CMK (cell line): ENCODE measurements at regions not wholly inside any gene's neighbourhood (a gene's known extent, or its start where the extent isn't known, plus 50 kb on each side); places are given as distances from the start of the nearest gene placed in this dataset.
"Not testable (repeated sequence)": the region's sequence is repeated elsewhere in the genome, so short reads cannot be mapped to it uniquely, and the experiment has no call there.

Experiments used
- DNase-seq: peaks from one replicate; pipeline ENCODE4 v3.0.0-alpha.2; 2010; ENCODE audit warnings: low read depth

DNA sequence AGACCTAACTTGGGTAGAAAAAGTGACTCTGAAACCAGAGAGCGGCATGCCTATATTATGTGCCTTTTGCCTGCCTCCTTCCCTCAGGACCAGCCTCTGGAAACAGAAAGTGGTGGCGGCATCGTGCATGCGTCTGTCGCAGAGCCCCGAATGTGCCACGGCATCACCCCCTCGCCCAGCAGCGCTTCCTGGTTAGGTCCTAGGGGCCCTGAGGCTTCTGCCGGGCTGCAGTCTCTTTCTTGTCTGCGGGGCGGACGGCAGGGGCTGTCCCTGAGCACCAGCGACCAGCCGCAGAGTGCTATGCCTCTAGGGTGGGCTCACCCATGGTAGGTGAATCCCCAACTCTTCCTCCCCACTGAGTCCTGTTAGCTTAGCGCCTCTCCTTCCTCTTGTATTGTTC lies 68.7 kb downstream of the VSIG4 start:
- DNase-seq: no peak

DNA sequence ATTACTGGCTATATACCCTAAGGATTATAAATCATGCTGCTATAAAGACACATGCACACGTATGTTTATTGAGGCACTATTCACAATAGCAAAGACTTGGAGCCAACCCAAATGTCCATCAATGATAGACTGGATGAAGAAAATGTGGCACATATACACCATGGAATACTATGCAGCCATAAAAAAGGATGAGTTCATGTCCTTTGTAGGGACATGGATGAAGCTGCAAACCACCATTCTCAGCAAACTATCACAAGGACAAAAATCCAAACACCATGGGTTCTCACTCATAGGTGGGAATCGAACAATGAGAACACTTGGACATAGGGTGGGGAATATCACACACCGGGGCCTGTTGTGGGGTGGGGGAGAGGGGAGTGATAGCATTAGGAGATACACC lies 72.7 kb downstream of the VSIG4 start:
- not testable (repeated sequence) for DNase-seq

DNA sequence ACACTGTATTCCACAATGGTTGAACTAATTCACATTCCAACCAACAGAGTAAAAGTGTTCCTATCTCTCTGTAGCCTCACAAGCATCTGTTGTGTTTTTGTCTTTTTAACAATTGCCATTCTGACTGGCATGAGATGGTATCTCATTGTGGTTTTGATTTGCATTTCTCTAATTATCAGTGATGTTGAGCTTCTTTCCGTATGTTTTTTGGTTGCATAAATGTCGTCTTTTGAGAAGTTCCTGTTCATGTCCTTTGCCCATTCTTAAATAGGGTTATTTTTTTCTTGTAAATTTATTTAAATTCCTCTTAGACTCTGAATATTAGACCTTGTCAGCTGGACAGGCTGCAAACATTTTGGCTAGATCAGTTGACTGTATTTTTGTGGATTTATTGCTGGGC lies 78.2 kb downstream of the VSIG4 start:
- no peak for DNase-seq

DNA sequence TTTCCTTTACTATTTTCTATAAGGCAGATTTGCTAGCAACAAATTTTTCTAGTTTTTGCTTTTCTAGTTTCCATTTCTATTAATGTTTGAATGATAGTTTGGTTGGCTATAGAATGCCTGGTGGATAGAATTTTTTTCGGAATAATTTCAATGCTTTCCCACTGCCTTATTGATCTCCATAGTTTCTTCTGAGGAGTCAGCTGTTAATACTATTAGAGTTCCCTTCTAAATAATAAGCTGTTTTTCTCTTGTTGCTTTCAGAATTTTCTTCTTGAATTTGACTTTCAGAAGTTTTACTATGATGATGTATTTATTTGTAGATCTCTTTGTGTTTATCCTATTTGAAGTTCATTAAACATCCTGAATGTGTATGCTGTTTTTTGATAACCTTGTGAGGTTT lies 91.8 kb downstream of the VSIG4 start:
- no peak for DNase-seq

DNA sequence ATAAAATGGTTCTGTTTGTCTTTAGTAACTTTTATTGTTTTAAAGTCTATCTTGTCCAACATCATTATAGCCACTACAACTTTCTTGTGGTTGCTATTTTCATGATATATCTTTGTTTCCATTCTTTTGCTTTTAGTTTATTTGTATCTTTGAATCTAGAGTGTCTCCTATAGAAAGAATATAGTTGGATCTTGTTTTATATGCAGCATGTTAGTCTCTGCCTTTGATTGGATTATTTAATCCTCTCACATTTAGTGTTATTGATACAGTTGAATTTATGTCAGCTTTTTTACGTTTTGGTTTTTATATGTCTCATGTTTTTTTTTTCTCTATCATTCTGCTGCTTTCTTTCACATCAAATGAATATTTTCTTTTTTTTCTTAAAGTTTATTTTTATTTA lies 98.1 kb downstream of the VSIG4 start:
- DNase-seq: no peak

DNA sequence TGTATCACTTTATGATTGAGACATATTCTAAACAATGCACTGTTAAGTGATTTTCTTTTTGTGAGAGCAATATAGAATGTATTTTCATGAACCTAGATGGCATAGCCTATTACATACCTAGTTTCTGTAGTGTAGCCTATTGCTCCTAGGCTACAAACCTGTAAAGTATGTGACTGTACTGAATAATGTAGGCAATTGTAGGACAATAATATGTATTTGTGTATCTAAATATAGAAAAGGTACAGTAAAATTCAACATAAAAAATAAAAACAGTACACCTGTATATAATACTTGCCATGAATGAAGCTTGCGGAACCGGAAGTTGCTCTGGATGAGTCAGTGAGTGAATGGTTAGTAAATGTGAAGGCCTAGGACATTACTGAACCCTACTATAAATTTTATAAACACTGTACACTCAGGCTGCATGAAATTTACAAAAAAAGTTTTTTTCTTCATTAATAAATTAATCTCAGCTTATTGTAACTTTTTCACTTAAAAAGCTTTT lies 106.7 kb downstream of the VSIG4 start:
- no peak for DNase-seq

DNA sequence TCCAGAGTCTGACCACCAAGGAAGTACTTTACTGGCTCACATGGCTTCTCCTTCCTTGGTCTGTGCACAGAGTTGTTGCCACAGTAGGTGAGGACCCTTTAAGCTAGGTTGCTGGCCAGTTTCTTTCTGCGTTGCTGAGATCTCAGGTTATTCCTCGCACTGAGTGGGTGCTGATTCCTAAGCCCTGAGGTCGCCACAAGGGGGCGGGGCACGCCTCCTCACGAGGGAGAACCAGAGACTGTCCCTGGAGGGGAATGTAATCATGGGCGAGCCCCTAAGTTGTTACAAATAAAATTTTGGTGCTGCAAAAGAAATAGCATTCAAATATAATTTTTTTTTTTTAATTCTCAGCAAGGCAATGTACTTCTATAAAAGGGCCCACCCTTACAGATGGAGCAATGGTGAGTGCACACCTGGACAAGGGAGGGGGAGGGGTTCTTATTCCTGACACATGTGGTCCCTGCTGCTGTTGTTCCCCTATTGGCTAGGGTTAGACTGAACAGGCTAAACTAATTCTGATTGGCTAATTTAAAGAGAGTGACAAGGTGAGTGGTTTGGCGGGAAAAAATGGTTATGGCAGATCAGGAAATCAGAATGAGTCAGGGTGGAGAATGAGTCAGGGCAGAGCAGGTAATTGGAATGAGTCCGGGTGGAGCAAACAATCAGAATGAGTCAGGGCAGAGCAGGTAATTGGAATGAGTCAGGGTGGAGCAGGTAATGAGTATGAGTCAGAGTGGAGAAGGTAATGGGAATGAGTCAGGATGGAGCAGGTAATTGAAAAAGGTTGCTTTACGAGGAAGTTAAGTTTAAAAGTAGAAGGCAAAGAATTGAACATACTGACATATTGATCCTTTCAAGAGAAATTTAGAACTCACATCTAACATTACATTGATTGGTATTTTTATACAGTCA lies 107.5 kb downstream of the VSIG4 start:
- DNase-seq: no peak

DNA sequence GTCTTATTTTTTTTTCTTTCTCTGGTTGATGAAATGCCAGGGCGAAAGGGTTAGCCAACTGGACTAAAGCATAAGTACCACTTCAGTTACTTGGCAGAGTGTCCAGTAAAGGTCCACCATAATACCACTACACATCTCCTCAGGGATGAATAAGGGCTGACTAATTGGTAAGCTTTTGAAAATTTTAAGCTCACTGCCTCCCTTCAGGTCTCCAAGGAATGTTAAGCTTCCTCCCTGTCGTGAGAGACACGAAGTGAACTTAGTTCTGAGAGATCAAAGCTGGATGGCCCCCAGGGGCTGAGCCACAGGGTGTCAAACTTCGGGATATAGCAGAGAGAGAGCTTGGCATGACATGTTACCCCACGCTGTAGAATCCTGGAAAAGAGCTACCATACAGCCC lies 111.4 kb downstream of the VSIG4 start:
- no peak for DNase-seq

DNA sequence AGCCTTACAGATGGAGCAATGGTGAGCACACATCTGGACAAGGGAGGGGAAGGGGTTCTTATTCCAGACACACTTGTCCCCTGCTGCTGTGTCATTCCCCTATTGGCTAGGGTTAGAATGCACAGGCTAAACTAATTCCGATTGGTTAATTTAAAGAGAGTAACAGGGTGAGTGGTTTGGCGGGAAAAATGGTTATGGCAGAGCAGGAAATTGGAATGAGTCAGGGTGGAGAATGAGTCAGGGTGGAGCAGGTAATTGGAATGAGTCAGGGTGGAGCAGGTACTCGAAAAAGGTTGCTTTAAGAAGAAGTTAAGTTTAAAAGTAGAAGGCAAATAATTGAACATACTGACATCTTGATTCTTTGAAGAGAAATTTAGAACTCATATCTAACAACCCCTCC lies 112.5 kb downstream of the VSIG4 start:
- not testable (repeated sequence) for DNase-seq

DNA sequence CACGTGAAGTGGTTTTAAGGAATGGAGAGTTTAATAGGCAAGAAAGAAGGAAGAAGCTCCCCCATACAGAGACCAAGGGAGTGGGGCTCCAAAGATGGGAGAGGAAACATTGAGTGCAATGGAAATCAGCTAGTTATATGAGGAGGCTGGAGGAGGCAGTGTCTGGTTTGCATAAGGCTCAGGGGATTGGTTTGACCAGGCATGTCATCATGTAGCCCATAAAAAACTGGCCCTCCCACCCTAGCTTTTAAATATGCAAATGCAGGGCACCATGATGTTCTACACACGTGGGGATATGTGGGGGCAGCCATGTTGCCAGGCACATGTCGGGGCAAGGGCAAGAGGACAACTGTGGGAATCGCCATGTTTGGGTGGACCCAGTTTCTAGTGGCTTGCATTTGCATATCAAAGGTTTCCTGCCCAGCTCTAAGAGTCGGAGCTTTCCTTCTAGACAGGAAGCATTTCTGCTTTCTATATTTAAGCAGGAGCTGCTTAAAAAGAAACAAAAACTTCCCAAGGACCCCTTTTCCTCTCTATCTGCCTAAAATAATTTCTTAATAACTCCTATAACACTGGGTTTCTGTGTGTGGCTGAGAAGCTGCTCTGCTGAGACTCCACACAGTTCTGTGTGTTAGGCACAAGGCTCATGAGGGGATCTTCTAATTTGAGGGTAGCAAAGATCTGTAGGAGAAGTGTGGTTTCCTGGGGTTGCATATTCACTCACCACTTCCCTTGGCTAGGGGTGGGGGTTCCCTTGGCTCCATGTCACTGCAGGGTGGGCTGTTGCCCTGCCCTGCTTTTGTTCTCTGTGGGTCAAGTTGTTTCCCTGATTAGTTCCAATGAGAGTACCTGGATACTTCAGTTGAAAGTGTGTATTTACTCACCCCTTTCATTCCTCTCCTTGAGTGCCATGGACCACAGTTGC lies 113.5 kb downstream of the VSIG4 start:
- DNase-seq: peak; percentile 54

DNA sequence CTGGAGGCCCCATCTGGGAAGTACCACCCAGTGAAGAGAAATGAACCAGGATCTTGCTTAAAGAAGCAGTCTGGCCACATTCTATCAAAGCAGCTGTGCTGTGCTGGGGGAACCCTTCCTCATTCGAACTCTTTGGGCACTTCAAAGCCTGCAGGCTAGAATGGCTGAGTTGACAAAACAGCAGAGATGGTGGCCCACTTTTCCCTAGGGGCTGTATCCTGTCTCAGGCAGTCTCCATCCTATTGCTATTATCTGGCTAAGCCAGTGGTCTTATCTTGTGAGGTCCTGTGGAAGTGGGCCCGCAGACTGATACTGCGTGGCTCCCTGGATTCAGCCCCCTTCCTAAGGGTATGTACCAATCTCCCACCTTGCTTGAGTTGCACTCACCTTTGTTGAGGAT lies 114.3 kb downstream of the VSIG4 start:
- DNase-seq: no peak

DNA sequence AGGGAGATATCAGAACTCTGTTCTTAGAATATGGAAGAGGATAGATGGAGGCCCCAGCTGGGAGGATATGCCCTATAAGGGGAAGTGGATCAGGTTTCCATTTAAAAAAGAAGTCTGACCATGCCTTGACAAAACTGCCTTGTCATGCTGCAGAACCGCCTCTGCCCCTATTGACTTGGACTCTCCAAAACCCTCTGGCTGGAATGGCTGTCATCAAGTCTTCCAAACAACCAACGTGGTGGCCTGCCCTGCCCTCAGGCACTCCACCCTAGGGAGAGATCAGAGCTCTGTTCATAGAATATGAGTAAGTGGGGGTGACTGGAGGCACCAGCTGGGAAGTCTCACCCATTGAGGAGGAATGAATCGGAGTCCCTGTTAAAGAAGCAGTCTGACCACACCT lies 114.9 kb downstream of the VSIG4 start:
- DNase-seq: no peak

DNA sequence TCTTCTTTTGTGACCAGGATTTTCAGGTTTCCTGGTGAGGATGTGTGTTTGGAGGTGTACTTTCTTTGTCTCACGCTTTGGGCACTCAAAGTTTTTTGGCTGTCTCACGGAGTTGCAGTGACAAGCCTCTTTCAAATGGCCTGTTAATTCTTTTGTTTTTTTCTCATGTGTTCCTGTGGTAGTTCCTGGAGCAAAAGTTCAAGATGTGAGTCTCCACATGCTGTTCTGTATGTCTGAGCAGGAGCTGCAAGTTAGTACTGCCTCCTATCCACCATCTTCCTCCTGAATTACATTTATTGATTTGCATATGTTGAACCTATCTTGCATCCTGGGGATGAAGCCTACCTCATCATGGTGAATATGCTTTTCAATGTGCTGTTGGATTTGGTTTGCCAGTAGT lies 118.5 kb downstream of the VSIG4 start:
- no peak for DNase-seq

DNA sequence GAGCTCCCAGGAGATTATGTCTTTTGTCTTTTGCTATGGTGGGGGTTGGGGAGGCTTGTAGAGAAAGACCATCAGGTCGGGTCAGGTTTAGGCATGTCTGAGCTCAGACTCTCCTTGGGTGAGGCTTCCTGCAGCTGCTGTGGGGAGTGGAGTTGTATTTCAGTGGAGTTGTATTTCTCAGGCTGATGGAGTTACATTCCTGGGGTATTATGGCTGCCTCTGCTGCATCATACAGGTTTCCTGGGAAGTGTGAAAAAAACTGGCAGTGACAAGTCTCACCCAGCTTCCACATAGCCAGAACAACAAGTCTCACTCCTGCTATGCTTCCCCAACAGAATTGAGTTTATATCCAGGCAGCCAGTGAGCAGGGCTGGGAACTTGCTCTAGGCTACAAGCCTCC lies 119.3 kb downstream of the VSIG4 start:
- no peak for DNase-seq

DNA sequence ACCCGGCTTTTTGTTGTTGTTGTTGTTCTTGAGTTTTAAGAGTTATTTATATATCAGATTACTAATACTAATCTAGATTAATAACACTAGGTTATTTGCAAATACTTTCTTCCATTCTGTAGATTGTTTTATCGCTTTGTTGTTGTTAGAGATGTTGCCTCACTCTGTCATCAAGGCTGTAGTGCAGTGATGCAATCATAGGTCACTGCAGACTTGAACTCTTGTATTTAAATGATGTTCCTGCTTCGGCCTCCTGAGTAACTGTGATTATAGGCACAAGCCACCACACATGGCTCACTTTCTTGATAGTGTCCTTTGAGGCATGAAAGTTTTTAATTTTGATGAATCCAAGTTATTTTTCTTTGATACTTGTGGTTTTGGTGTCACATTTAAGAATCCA lies 129.0 kb downstream of the VSIG4 start:
- DNase-seq: no peak

DNA sequence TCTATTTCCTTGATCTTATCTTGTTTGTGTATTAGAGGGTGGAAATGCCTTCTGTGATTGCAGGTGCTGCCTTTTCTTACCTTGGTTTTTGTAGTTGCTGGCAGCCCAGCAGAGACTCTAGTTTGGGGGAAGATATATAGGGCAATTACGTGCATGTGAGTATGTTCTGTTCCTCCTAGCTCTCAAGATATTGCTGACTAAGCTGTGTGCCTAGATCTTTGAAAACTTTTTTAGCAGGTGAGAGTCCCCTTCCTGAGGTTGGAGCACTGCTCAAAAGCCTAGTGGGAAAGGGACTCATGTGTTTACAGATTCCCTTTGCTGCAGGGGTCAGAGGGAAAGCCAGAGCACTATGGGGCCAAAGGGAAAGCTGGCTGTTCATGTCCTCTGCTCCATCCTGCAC lies 136.1 kb downstream of the VSIG4 start:
- DNase-seq: no peak

DNA sequence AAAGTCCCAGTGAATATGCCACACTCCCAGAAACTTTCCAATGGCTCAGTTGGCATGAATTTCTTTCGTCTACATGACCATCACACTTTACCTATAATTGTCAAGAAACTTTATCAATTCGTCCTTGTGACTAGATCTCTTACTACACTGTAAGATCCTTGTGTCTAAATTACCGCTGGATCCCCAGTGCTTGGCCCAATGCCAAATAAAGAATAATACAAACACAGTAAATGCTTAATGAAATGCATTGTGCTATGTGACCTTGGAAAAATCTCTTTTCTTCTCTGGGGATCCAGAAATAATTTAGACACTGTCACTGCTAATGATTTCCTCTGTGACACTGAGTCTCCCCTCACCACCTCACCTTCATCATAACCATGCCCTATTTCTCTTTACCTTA lies 137.9 kb downstream of the VSIG4 start:
- no peak for DNase-seq

DNA sequence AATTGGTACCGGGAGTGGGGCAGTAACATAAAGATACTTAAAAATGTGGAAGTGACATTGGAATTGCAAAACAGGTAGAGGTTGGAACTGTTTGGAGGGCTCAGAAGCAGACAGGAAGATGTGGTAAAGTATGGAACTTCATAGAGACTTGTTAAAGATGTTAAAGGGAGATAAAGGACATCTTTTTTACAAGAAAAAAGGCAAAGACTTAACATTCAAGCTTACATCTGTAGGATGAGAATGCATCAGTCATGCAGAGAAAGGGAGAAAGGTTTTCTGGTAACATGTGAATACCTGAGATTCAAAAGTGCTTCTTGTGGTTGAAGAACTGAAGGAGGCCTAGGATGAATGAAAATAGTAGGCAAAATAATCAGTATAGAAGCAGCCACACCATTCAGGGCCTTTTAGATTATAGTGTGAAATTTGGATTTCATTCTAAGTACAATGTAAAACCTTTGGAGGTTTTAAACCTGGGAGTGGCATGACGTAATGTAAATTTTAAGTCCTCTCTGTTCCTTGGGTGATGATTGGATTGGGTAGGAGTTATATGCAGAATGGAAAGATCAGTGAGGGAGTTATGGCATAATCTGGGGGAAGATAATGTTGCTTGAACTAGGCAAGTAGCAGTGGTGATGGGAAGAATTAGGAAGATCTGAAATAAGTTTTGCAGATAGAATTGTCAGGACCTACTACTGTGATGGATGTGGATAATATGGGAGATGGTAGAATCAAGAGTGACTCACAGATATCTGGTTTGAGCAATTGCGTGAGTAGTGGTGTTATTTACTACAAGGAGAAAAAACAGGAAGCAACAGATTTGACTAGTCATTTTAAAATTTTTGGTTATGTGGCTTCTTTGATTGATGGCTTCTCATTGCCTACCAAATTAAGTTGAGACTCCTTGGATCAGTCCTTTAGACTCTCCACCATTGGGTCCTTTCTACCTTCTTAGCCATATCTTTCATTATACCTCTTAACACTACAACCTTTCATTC lies 138.7 kb downstream of the VSIG4 start:
- DNase-seq: no peak

DNA sequence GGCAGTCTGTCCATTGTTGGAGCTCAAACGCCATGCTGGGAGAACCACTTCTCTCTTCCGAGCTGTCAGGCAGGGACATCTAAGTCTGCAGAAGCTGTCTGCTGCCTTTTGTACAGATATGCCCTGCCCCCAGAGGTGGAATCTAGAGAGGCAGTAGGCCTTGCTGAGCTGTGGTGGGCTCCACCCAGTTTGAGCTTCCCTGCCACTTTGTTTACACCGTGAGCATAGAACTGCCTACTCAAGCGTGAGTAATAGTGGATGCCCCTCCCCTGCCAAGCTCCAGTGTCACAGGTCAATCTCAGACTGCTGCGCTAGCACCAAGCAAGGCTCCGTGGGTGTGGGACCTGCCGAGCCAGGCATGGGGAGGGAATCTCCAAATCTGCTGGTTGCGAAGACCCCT lies 145.7 kb downstream of the VSIG4 start:
- DNase-seq: no peak

DNA sequence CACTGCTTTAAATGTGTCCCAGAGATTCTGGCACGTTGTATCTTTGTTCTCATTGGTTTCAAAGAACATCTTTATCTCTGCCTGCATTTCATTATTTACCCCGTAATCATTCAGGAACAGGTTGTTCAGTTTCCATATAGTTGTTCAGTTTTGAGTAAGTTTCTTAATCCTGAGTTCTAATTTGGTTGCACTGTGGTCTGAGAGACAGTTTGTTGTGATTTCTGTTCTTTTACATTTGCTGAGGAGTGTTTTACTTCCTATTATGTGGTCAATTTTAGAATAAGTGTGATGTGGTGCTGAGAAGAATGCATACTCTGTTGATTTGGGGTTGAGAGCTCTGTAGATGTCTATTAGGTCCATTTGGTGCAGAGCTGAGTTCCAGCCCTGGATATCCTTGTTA lies 148.1 kb downstream of the VSIG4 start:
- not testable (repeated sequence) for DNase-seq

DNA sequence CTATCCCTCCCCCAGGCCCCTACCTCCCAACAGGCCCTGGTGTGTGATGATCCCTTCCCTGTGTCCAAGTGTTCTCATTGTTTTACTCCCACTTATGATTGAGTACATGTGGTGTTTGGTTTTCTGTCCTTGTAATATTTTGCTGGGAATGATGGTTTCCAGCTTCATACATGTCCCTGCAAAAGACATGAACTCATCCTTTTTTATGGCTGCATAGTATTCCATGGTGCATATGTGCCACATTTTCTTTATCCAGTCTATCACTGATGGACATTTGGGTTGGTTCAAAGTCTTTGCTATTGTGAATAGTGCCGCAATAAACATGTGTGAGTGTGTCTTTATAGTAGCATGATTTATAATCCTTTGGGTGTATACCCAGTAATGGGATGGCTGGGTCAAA lies 151.7 kb downstream of the VSIG4 start:
- DNase-seq: not testable (repeated sequence)

DNA sequence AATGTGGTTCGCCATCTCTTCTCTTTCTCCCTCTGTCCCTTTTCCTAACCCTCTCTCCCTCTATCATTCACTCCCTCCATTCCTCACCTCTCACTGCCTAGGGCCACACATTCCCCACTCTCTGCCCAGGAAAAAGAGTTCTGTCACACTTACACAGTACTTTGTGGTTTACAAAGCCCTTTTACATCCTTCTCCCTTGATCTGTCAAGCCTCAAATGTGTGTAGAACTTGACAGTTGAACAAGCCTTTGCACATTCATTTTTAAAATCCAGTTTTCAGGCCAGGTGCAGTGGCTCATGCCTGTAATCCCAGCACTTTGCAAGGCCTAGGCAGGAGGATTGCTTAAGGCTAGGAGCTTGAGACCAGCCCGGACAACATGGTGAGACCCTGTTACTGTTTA lies 156.3 kb downstream of the VSIG4 start:
- DNase-seq: no peak
